Bronchial epithelial cell (primary cell): ENCODE measurements at regions not wholly inside any gene's neighbourhood (a gene's known extent, or its start where the extent isn't known, plus 50 kb on each side); places are given as distances from the start of the nearest gene placed in this dataset.

Experiments used
- DNase-seq: peaks from one replicate; pipeline ENCODE4 v3.0.0-alpha.2; 2010; ENCODE audit warnings: low read depth
- FAIRE-seq: peaks from 2 replicates; lab custom pipeline; 2011; peaks lifted over from hg19 to GRCh38; lab: Jason Lieb, UNC
- H3K27me3 ChIP-seq: 2 replicates; pipeline ENCODE4 v1.5.1; 2011; ENCODE audit warnings: low read length; ENCODE audit not compliant: control insufficient read depth, insufficient read depth
- H3K36me3 ChIP-seq: 2 replicates; pipeline ENCODE4 v1.5.1; 2011; ENCODE audit warnings: low read length; ENCODE audit not compliant: control insufficient read depth, insufficient read depth
- H3K4me3 ChIP-seq: 2 replicates; pipeline ENCODE4 v1.5.1; 2011; ENCODE audit warnings: mild to moderate bottlenecking, low read depth, low read length, control low read depth
- TF ChIP-seq, protein P1 (sequence below): IDR thresholded peaks from 2 replicates; pipeline ENCODE4 v1.5.1; 2011; ENCODE audit warnings: mild to moderate bottlenecking, moderate library complexity, low read length, control low read depth, inconsistent platforms; ENCODE audit not compliant: insufficient read depth, severe bottlenecking

DNA sequence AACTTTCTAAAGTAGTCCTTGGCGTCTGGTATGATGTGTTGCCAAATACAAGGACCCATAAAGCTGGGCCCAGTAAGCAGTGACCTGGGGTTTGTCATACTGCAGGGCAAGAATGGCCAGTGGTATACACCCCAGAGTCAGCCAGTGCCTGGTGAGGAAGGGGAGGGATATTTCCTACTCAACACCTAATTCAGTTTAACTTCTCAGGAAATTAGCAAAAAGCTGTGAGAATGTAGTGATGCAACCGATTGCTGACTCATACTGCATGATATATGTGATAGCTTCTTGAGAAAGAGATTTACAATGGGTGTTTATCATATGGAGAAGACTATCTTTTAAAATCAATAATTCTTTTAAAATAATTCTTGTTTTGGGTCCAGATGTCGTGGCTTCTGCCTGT, 889.3 kb upstream of the CELF2 start:
- TF ChIP-seq, protein P1, sequence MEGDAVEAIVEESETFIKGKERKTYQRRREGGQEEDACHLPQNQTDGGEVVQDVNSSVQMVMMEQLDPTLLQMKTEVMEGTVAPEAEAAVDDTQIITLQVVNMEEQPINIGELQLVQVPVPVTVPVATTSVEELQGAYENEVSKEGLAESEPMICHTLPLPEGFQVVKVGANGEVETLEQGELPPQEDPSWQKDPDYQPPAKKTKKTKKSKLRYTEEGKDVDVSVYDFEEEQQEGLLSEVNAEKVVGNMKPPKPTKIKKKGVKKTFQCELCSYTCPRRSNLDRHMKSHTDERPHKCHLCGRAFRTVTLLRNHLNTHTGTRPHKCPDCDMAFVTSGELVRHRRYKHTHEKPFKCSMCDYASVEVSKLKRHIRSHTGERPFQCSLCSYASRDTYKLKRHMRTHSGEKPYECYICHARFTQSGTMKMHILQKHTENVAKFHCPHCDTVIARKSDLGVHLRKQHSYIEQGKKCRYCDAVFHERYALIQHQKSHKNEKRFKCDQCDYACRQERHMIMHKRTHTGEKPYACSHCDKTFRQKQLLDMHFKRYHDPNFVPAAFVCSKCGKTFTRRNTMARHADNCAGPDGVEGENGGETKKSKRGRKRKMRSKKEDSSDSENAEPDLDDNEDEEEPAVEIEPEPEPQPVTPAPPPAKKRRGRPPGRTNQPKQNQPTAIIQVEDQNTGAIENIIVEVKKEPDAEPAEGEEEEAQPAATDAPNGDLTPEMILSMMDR = no peak
- FAIRE-seq (no peak), DNase-seq (peak; percentile 46)
- H3K36me3 ChIP-seq = no peaks in the 10 kb centered on the region
- no peaks in the 10 kb centered on the region for H3K27me3 ChIP-seq
- no peak overlapping the region for H3K4me3 ChIP-seq

DNA sequence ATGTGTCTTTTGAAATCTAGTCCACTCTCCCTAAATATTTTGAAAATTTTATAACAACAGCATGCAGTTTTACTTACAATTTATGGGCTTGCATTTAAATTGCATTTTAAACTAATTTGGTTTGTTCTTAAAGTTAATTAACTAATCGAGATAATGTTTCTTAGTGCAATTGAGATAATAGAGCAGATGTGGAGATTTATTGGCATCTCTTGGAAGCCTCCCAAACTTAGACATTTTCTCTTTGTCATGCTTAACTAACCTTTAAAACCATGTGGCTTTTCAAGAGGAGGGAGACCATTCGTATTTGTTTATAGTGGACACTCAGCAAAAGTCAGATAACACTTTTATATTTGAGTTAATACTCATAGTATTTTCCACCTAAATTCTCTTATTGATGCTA, 887.0 kb upstream of the CELF2 start:
- Histone ChIP-seq H3K27me3 (no peaks in the 10 kb centered on the region), H3K4me3 (no peak overlapping the region), H3K36me3 (no peaks in the 10 kb centered on the region)
- TF ChIP-seq, protein P1 = no peak
- no peak for DNase-seq
- FAIRE-seq = no peak

DNA sequence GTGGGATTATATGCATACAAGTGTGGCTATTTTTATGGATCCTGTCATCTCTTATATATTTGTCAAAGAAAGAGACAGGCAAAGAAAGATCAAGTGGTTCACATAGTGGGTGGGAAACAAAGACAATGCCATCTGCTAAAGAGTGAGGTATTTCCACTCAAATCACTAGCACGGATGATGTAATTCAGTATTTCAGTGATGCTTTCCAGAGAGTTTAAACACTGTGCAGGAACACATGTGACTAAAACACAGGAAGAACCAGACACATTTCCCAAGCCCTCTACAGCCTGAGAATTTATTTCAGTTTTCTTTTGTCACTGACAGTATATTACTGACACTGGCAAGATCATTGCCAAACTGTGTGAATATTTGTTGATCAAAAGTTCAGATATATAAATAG, 885.7 kb upstream of the CELF2 start:
- no peak for FAIRE-seq

DNA sequence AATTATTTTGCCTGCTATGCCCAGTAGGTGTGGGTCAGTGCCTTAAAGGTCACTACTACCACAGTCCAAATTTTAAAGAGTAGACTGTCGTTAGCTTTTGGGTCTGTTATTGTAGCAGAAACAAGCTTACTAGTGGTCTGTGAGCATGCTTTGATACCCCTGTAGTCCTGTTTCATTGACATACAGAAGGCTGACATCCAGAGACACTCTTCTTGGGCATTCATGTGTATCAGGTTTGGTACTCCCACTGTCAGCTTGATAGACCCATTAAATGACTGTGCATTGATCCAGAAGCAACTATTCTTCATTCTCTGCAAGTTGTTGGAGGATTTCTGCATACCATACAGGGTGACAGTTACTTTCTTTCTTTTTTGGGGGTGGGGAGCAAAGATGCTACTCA, 884.4 kb upstream of the CELF2 start:
- Histone ChIP-seq H3K4me3 (no peak overlapping the region), H3K36me3 (no peaks in the 10 kb centered on the region), H3K27me3 (no peaks in the 10 kb centered on the region)
- DNase-seq (no peak), FAIRE-seq (no peak)
- TF ChIP-seq, protein P1 = no peak

More for the DNA sequence above, 885.7 kb upstream of the CELF2 start:
- TF ChIP-seq, protein P1 = no peak
- no peaks in the 10 kb centered on the region for H3K36me3 ChIP-seq
- no peak overlapping the region for H3K4me3 ChIP-seq
- no peak for DNase-seq
- no peaks in the 10 kb centered on the region for H3K27me3 ChIP-seq

DNA sequence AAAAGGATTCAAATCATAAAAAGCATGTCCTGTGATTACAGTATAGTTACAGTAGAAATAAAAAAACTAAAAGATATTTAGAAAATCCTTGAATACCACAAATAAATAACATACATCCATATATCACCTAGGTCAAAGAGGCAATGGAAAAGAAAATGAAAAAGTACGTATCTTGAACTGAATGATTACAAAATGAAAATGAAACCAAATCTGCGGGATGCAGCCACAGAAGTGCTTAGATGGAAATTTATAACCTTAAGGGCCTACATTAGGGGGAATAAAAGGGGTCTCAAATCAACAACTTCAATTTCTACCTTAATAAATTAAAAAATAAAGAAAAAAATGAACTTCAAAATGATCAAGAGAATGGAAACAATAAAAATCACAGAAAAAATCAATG, 879.0 kb upstream of the CELF2 start:
- H3K36me3 ChIP-seq = no peaks in the 10 kb centered on the region
- DNase-seq (no peak), FAIRE-seq (no peak)
- H3K4me3 ChIP-seq = no peak overlapping the region
- no peaks in the 10 kb centered on the region for H3K27me3 ChIP-seq
- TF ChIP-seq, protein P1 = no peak

DNA sequence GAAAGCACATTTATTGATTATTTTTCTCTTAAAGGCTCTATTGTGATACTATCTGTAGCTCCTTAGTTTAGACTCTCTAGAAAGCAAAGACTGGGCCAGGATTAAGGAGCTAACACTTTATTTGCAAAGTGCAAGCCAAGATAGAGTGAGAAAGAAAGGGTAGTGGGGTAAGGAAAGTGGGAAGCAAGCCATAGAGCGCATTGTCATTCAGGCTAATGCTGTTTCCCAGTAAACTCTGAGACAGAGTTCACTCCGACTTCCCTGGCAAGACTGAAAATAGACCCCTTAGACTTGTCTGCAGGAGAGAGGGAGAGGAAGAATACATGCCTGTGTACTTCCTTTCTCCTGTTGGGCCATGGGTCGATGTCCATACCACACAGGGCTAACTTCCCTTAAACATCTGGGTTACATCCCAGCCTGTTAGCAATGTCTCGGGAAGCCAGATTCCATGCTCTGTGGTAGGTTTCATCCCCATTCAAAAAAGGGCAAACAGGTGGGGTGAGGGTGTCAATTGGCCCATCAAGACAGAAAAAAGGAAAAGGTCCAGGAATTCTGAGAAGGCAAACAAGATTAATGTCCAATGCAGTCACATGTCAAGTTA, 875.8 kb upstream of the CELF2 start:
- Histone ChIP-seq H3K36me3 (no peaks in the 10 kb centered on the region), H3K4me3 (no peak overlapping the region), H3K27me3 (no peaks in the 10 kb centered on the region)
- FAIRE-seq = no peak
- TF ChIP-seq, protein P1 = no peak
- no peak for DNase-seq
